Activated naive CD8-positive, alpha-beta T cell treated with anti-CD3 and anti-CD28 coated beads, Interleukin-2, amount 50 U/mL, for 24 hours (primary cell): ENCODE measurements at regions not wholly inside any gene's neighbourhood (a gene's known extent, or its start where the extent isn't known, plus 50 kb on each side); places are given as distances from the start of the nearest gene placed in this dataset.

Source experiments
- ATAC-seq: fragments of 150-1000 bp; cut with Tn5 transposase; one replicate; pipeline ENCODE4 v1.10.0; 2021
- DNase-seq: peaks from one replicate; pipeline ENCODE4 v3.0.0; 2021
- H3K27ac Mint-ChIP-seq: one replicate; pipeline ENCODE4 v1.8.0; 2021; ENCODE audit warnings: mild to moderate bottlenecking, mixed read lengths
- H3K27me3 Mint-ChIP-seq: one replicate; pipeline ENCODE4 v1.8.0; 2021; ENCODE audit warnings: mixed read lengths
- H3K36me3 Mint-ChIP-seq: one replicate; pipeline ENCODE4 v1.8.0; 2021; ENCODE audit warnings: low read depth, mixed read lengths
- H3K4me1 Mint-ChIP-seq: one replicate; pipeline ENCODE4 v1.8.0; 2021; ENCODE audit warnings: mixed read lengths
- H3K4me3 Mint-ChIP-seq: one replicate; pipeline ENCODE4 v1.8.0; 2021; ENCODE audit warnings: mild to moderate bottlenecking, moderate library complexity, mixed read lengths
- H3K9me3 Mint-ChIP-seq: one replicate; pipeline ENCODE4 v1.8.0; 2021; ENCODE audit warnings: mixed read lengths

- H3K36me3 Mint-ChIP-seq = no peaks in the 10 kb centered on the region
- DNase-seq (no peak), ATAC-seq (no peak)
- no peaks in the 10 kb centered on the region for H3K27me3 Mint-ChIP-seq
- no peak overlapping the region for H3K4me3 Mint-ChIP-seq
- peaks cover 7% of the 10 kb centered on the region for H3K9me3 Mint-ChIP-seq
- no peaks in the 10 kb centered on the region for H3K4me1 Mint-ChIP-seq
- H3K27ac Mint-ChIP-seq = no peak overlapping the region
These were observed 1256.5 kb downstream of the SI start for GRCh38 chr3:163821841-163822240.

- Mint-ChIP-seq H3K27ac (no peak overlapping the region), H3K36me3 (no peaks in the 10 kb centered on the region), H3K4me3 (no peak overlapping the region), H3K4me1 (no peaks in the 10 kb centered on the region), H3K27me3 (no peaks in the 10 kb centered on the region), H3K9me3 (peaks cover 13% of the 10 kb centered on the region)
- DNase-seq (no peak), ATAC-seq (no peak)
These were observed 1261.3 kb downstream of the SI start for GRCh38 chr3:163817015-163817414.

GRCh38 chr3:163813935-163814334 lies 1264.4 kb downstream of the SI start:
- Mint-ChIP-seq H3K36me3 (no peaks in the 10 kb centered on the region), H3K4me3 (no peak overlapping the region), H3K27me3 (no peaks in the 10 kb centered on the region), H3K9me3 (peaks cover 13% of the 10 kb centered on the region), H3K4me1 (no peaks in the 10 kb centered on the region), H3K27ac (no peak overlapping the region)
- no peak for ATAC-seq
- DNase-seq = no peak

GRCh38 chr3:163812006-163812405 lies 1266.3 kb downstream of the SI start:
- no peak for DNase-seq
- no peaks in the 10 kb centered on the region for H3K4me1 Mint-ChIP-seq

GRCh38 chr3:163809540-163809993 lies 1268.7 kb downstream of the SI start:
- ATAC-seq (no peak), DNase-seq (no peak)
- no peak overlapping the region for H3K4me3 Mint-ChIP-seq
- no peaks in the 10 kb centered on the region for H3K36me3 Mint-ChIP-seq
- H3K4me1 Mint-ChIP-seq = no peaks in the 10 kb centered on the region
- no peaks in the 10 kb centered on the region for H3K27me3 Mint-ChIP-seq
- no peaks in the 10 kb centered on the region for H3K9me3 Mint-ChIP-seq
- no peak overlapping the region for H3K27ac Mint-ChIP-seq

More at GRCh38 chr3:163812006-163812405, 1266.3 kb downstream of the SI start:
- no peak for ATAC-seq
- Mint-ChIP-seq H3K9me3 (peaks cover 10% of the 10 kb centered on the region), H3K27me3 (no peaks in the 10 kb centered on the region), H3K36me3 (no peaks in the 10 kb centered on the region), H3K4me3 (no peak overlapping the region), H3K27ac (no peak overlapping the region)

- Mint-ChIP-seq H3K9me3 (peaks cover 4% of the 10 kb centered on the region), H3K4me1 (no peaks in the 10 kb centered on the region), H3K27me3 (no peaks in the 10 kb centered on the region), H3K27ac (no peak overlapping the region), H3K4me3 (no peak overlapping the region), H3K36me3 (no peaks in the 10 kb centered on the region)
- ATAC-seq (no peak), DNase-seq (no peak)
These were observed 1291.9 kb downstream of the SI start for GRCh38 chr3:163786416-163786815.

- DNase-seq (no peak), ATAC-seq (no peak)
- Mint-ChIP-seq H3K27ac (no peak overlapping the region), H3K4me1 (no peaks in the 10 kb centered on the region), H3K9me3 (peaks cover 4% of the 10 kb centered on the region), H3K27me3 (no peaks in the 10 kb centered on the region), H3K4me3 (no peak overlapping the region), H3K36me3 (no peaks in the 10 kb centered on the region)
These were observed 1292.6 kb downstream of the SI start for GRCh38 chr3:163785693-163786092.

- no peak overlapping the region for H3K4me3 Mint-ChIP-seq
- H3K27ac Mint-ChIP-seq = no peak overlapping the region
- DNase-seq (no peak), ATAC-seq (no peak)
- H3K36me3 Mint-ChIP-seq = no peaks in the 10 kb centered on the region
- H3K27me3 Mint-ChIP-seq = no peaks in the 10 kb centered on the region
- H3K4me1 Mint-ChIP-seq = no peaks in the 10 kb centered on the region
- peaks cover 17% of the 10 kb centered on the region for H3K9me3 Mint-ChIP-seq
These were observed 1298.6 kb downstream of the SI start for GRCh38 chr3:163779396-163780344.

- DNase-seq (no peak), ATAC-seq (no peak)
- Mint-ChIP-seq H3K9me3 (peaks cover 22% of the 10 kb centered on the region), H3K36me3 (no peaks in the 10 kb centered on the region), H3K27ac (no peak overlapping the region), H3K4me1 (no peaks in the 10 kb centered on the region), H3K27me3 (no peaks in the 10 kb centered on the region), H3K4me3 (no peak overlapping the region)
These were observed 1301.6 kb downstream of the SI start for GRCh38 chr3:163776743-163777142.

- H3K27ac Mint-ChIP-seq = no peak overlapping the region
- H3K36me3 Mint-ChIP-seq = no peaks in the 10 kb centered on the region
- ATAC-seq = no peak
- no peak overlapping the region for H3K4me3 Mint-ChIP-seq
- peaks cover 23% of the 10 kb centered on the region for H3K9me3 Mint-ChIP-seq
- no peak for DNase-seq
- H3K4me1 Mint-ChIP-seq = no peaks in the 10 kb centered on the region
- H3K27me3 Mint-ChIP-seq = no peaks in the 10 kb centered on the region
These were observed 1305.2 kb downstream of the SI start for GRCh38 chr3:163773136-163773535.

- DNase-seq (no peak), ATAC-seq (no peak)
- Mint-ChIP-seq H3K9me3 (peaks cover 15% of the 10 kb centered on the region), H3K27me3 (no peaks in the 10 kb centered on the region), H3K27ac (no peak overlapping the region), H3K36me3 (no peaks in the 10 kb centered on the region), H3K4me1 (no peaks in the 10 kb centered on the region), H3K4me3 (no peak overlapping the region)
These were observed 1310.2 kb downstream of the SI start for GRCh38 chr3:163768048-163768447.

- Mint-ChIP-seq H3K4me1 (no peaks in the 10 kb centered on the region), H3K4me3 (no peak overlapping the region), H3K27ac (no peak overlapping the region), H3K9me3 (peaks cover 10% of the 10 kb centered on the region), H3K27me3 (no peaks in the 10 kb centered on the region), H3K36me3 (no peaks in the 10 kb centered on the region)
- ATAC-seq (no peak), DNase-seq (no peak)
These were observed 1312.2 kb downstream of the SI start for GRCh38 chr3:163766112-163766511.

- no peak overlapping the region for H3K27ac Mint-ChIP-seq
- H3K36me3 Mint-ChIP-seq = no peaks in the 10 kb centered on the region
- no peak for DNase-seq
- H3K4me3 Mint-ChIP-seq = no peak overlapping the region
- H3K4me1 Mint-ChIP-seq = no peaks in the 10 kb centered on the region
- no peak for ATAC-seq
- H3K9me3 Mint-ChIP-seq = peaks cover 23% of the 10 kb centered on the region
- no peaks in the 10 kb centered on the region for H3K27me3 Mint-ChIP-seq
These were observed 1325.3 kb downstream of the SI start for GRCh38 chr3:163753033-163753432.

- Mint-ChIP-seq H3K4me3 (no peak overlapping the region), H3K27ac (no peak overlapping the region), H3K36me3 (no peaks in the 10 kb centered on the region), H3K27me3 (no peaks in the 10 kb centered on the region), H3K4me1 (no peaks in the 10 kb centered on the region), H3K9me3 (peaks cover 12% of the 10 kb centered on the region)
- ATAC-seq = no peak
- no peak for DNase-seq
These were observed 1333.1 kb downstream of the SI start for GRCh38 chr3:163745204-163745603.

- Mint-ChIP-seq H3K4me3 (no peak overlapping the region), H3K36me3 (no peaks in the 10 kb centered on the region), H3K4me1 (no peaks in the 10 kb centered on the region), H3K27me3 (no peaks in the 10 kb centered on the region), H3K9me3 (peaks cover 13% of the 10 kb centered on the region), H3K27ac (no peak overlapping the region)
- ATAC-seq (no peak), DNase-seq (no peak)
These were observed 1342.9 kb downstream of the SI start for GRCh38 chr3:163735394-163735793.
